Esophagus squamous epithelium (tissue), 4 donors: ENCODE measurements at regions not wholly inside any gene's neighbourhood (a gene's known extent, or its start where the extent isn't known, plus 50 kb on each side); places are given as distances from the start of the nearest gene placed in this dataset.

ENCODE experiments used
- CTCF ChIP-seq, 6 experiments: fragments of 450-650 bp in 4 of 6; fragments of 200-600 bp in 2 of 6; sonication (generic) in 2 of 6; IDR thresholded peaks; one replicate each; pipeline ENCODE4 v1.5.1; 2016 to 2019; ENCODE audit warnings: antibody characterized with exemption in 6 of 6, mild to moderate bottlenecking in 4 of 6, moderate library complexity in 4 of 6
- POLR2A ChIP-seq, 4 donors: fragments of 450-650 bp; IDR thresholded peaks; one replicate each; pipeline ENCODE4 v1.6.1; 2017; ENCODE audit warnings: antibody characterized with exemption in 4 of 4, mild to moderate bottlenecking in 4 of 4, moderate library complexity in 3 of 4

GRCh38 chr6:156497618-156498017 lies 279.6 kb upstream of the ARID1B start:
- TF ChIP-seq CTCF (IDR thresholded peaks at IDR 0.05) = no peak
- TF ChIP-seq POLR2A (IDR thresholded peaks at IDR 0.05) = no peak
